Vagina (tissue), 2 donors: ENCODE measurements at regions not wholly inside any gene's neighbourhood (a gene's known extent, or its start where the extent isn't known, plus 50 kb on each side); places are given as distances from the start of the nearest gene placed in this dataset.

ENCODE experiments used
- DNase-seq, 2 donors: peaks; one replicate each; pipeline ENCODE4 v3.0.0-alpha.2; 2017; ENCODE audit errors: extremely low spot score in 2 of 2
- H3K27ac ChIP-seq: fragments of 200-600 bp; sonication (generic); one replicate; pipeline ENCODE4 v1.5.1; 2019
- H3K27me3 ChIP-seq: fragments of 200-600 bp; sonication (generic); one replicate; pipeline ENCODE4 v1.5.1; 2019
- H3K36me3 ChIP-seq, 2 donors: fragments of 200-600 bp; sonication (generic); one replicate each; pipeline ENCODE4 v1.5.1; 2017 to 2019
- H3K4me1 ChIP-seq: fragments of 200-600 bp; sonication (generic); one replicate; pipeline ENCODE4 v1.5.1; 2019
- H3K4me3 ChIP-seq, 2 donors: fragments of 200-600 bp; sonication (generic); 1 replicate in 1 of 2; 2 replicates in 1 of 2; pipeline ENCODE4 v1.5.1; 2016 to 2019
- H3K9me3 ChIP-seq: fragments of 200-600 bp; sonication (generic); one replicate; pipeline ENCODE4 v1.5.1; 2019
- POLR2A ChIP-seq, 2 donors: fragments of 450-650 bp; IDR thresholded peaks; one replicate each; pipeline ENCODE4 v1.6.1; 2017; ENCODE audit warnings: antibody characterized with exemption in 2 of 2, mild to moderate bottlenecking in 2 of 2, moderate library complexity in 2 of 2
- POLR2AphosphoS5 ChIP-seq, 2 donors: sonication (generic); formaldehyde crosslinking; IDR thresholded peaks; one replicate each; pipeline ENCODE4 v1.9.0; 2017; ENCODE audit warnings: antibody characterized with exemption in 2 of 2, mild to moderate bottlenecking in 2 of 2, low read depth in 1 of 2; ENCODE audit not compliant: insufficient read depth in 1 of 2
- intact Hi-C: fragments of 100-400 bp; cut with DNase I; formaldehyde crosslinking; loops from one replicate; pipeline ENCODE4 v1.15.1; 2023
- TF ChIP-seq, protein P1 (sequence below), 3 experiments: fragments of 450-650 bp in 2 of 3; fragments of 200-600 bp in 1 of 3; sonication (generic) in 1 of 3; IDR thresholded peaks; one replicate each; pipeline ENCODE4 v1.5.1; 2017 to 2019; ENCODE audit warnings: antibody characterized with exemption in 3 of 3, mild to moderate bottlenecking in 2 of 3, moderate library complexity in 2 of 3

DNA sequence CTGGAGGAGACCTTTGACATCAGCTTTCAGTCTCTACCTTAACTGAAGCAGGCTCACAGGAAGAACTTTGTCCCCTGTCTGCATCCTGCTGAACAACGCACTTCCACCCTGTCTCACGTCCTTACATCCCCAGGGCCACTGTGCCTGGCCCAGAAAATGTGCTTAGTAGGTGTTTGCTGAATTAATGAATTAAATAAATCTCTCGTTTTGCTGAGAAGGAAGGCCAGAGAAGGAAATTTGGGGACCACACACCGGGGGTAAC lies 54.3 kb upstream of the CREB3L1 start:
- Histone ChIP-seq H3K4me1 (no peaks in the 10 kb centered on the region), H3K27ac (no peak overlapping the region), H3K36me3 (no peaks in the 10 kb centered on the region), H3K27me3 (no peaks in the 10 kb centered on the region), H3K9me3 (no peaks in the 10 kb centered on the region), H3K4me3 (no peak overlapping the region)
- intact Hi-C loops: no loop called here
- TF ChIP-seq, protein P1, sequence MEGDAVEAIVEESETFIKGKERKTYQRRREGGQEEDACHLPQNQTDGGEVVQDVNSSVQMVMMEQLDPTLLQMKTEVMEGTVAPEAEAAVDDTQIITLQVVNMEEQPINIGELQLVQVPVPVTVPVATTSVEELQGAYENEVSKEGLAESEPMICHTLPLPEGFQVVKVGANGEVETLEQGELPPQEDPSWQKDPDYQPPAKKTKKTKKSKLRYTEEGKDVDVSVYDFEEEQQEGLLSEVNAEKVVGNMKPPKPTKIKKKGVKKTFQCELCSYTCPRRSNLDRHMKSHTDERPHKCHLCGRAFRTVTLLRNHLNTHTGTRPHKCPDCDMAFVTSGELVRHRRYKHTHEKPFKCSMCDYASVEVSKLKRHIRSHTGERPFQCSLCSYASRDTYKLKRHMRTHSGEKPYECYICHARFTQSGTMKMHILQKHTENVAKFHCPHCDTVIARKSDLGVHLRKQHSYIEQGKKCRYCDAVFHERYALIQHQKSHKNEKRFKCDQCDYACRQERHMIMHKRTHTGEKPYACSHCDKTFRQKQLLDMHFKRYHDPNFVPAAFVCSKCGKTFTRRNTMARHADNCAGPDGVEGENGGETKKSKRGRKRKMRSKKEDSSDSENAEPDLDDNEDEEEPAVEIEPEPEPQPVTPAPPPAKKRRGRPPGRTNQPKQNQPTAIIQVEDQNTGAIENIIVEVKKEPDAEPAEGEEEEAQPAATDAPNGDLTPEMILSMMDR (IDR thresholded peaks at IDR 0.05): no peak
- TF ChIP-seq POLR2AphosphoS5 (IDR thresholded peaks at IDR 0.05; ENCODE audit: insufficient read depth in 1 of 2, low read depth in 1 of 2) (no peak), POLR2A (IDR thresholded peaks at IDR 0.05) (no peak)
- DNase-seq: no peak

DNA sequence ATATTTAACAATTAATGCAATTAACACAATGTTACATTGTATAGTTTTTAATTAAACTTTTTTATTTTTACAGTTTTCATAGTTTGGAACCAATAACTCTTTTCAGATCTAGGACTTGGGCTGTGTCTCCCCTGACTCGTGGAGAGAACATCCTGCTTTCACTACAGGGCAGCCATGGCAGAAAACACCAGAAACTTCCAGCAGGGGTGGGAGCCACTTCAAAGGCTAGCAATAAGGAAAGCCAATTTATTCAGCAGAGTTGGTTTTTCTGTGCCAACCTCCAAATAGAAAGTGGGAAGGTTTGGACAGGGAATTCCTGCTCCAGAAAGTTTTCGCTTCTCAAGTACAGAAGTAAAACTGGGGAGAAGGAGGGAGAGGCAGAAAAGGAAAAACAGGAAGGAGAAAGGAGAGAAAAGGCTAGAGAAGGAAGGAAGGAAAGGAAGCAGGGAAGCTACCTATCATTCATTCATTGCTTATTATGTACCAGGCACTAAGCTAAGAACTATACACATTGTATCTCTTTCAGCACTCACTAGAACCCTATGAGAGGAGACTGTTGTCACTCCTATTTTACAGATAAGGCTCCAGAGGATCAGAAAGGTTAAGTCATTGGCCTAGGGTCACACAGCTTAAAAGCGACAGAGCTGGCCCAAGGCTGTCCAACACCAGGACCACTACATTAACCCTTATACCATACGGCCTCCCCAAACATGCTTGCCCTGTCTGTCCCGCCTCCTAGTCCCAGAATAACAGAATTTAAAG lies 54.8 kb upstream of the CREB3L1 start:
- Histone ChIP-seq H3K36me3 (no peaks in the 10 kb centered on the region), H3K9me3 (no peaks in the 10 kb centered on the region), H3K4me1 (no peaks in the 10 kb centered on the region), H3K4me3 (no peak overlapping the region), H3K27ac (no peak overlapping the region), H3K27me3 (no peaks in the 10 kb centered on the region)
- intact Hi-C loops: no loop called here
- DNase-seq: no peak
- no peak for TF ChIP-seq POLR2A (IDR thresholded peaks at IDR 0.05)
- TF ChIP-seq, protein P1 (IDR thresholded peaks at IDR 0.05): no peak
- no peak for TF ChIP-seq POLR2AphosphoS5 (IDR thresholded peaks at IDR 0.05; ENCODE audit: insufficient read depth in 1 of 2, low read depth in 1 of 2)

DNA sequence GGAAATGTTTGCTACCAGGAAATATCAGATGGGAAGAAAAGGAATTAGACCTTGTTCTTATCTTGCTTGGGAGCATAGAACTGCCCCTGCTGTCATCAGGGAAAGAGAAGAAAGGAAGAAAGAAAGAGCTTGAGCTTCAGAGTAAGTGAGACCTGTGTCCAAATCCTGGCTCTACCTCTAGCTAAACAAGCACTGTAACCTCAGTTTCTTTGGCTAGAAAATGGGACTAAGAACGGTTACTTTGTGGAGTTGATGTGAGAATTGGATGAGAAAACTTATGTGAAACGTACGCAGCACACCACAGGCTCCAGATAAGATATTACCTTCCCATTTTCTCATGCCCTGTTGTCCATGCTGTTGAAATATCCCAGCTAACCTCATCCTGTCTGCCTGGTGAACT lies 57.1 kb upstream of the CREB3L1 start:
- Histone ChIP-seq H3K9me3 (no peaks in the 10 kb centered on the region), H3K4me3 (no peak overlapping the region), H3K27ac (no peak overlapping the region), H3K36me3 (no peaks in the 10 kb centered on the region), H3K27me3 (no peaks in the 10 kb centered on the region), H3K4me1 (no peaks in the 10 kb centered on the region)
- TF ChIP-seq, protein P1 (IDR thresholded peaks at IDR 0.05): no peak
- TF ChIP-seq POLR2AphosphoS5 (IDR thresholded peaks at IDR 0.05; ENCODE audit: insufficient read depth in 1 of 2, low read depth in 1 of 2) (no peak), POLR2A (IDR thresholded peaks at IDR 0.05) (no peak)
- no peak for DNase-seq
- intact Hi-C loops: no loop called here

DNA sequence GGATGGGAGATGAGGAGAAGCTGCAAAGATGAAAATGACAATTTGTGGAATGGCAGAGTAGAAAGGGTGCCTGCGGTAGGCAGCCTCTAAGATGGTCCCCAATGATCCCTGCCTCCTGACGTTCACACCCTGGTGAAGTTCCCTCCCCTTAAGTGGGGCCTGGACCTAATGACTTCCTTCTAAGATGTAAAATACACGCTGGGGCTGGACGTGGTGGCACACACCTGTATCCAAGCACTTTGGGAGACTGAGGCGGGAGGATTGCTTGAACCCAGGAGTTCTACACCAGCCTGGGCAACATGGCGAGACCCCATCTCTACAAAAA lies 60.7 kb upstream of the CREB3L1 start:
- TF ChIP-seq POLR2A (IDR thresholded peaks at IDR 0.05) (no peak), POLR2AphosphoS5 (IDR thresholded peaks at IDR 0.05; ENCODE audit: insufficient read depth in 1 of 2, low read depth in 1 of 2) (no peak)
- TF ChIP-seq, protein P1 (IDR thresholded peaks at IDR 0.05): no peak
- Histone ChIP-seq H3K4me1 (no peaks in the 10 kb centered on the region), H3K27ac (no peak overlapping the region), H3K36me3 (no peaks in the 10 kb centered on the region), H3K27me3 (no peaks in the 10 kb centered on the region), H3K4me3 (no peak overlapping the region), H3K9me3 (no peaks in the 10 kb centered on the region)
- DNase-seq: no peak
- intact Hi-C loops: no loop called here

DNA sequence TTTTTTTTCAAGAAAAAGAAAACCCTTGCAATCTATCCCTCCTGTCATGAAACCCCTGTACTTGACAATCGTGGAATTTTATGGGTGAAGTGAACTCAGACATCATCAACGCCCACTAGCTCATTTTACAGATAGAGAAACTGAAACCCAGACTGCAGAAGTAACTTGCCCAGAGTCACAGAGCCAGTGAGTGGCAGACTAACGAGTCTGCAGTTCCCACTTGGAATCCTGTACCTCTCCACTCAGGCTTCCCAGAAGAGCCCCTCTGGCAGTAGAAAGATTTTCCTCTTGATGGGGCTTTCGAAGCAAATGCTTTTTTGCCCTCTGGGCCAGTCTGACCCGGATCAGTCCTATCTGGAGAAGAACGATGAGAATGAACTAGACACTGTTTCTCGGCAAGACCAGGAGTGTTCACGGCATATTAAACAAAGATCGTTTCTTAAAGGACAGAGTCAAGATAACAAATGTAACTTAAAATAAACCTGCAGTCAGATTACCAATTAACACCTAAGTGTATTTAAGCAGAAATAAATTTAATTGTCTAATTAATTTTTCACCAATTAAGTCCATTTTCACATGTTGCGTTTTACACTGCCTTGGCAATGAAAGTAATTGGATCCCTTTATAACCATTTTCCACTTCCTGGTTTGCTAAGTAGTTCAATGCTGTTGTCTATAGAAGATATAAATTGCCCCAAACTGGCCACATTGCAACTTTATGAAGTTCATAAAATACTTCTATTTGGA lies 61.3 kb upstream of the CREB3L1 start:
- DNase-seq: no peak
- H3K27me3 ChIP-seq: no peaks in the 10 kb centered on the region
- H3K9me3 ChIP-seq: no peaks in the 10 kb centered on the region
- intact Hi-C loops: no loop called here
- H3K4me1 ChIP-seq: no peaks in the 10 kb centered on the region
- peak overlapping the region in 1 of 2 donors; percentile 24 for H3K4me3 ChIP-seq
- H3K27ac ChIP-seq: no peak overlapping the region
- TF ChIP-seq POLR2AphosphoS5 (IDR thresholded peaks at IDR 0.05; ENCODE audit: insufficient read depth in 1 of 2, low read depth in 1 of 2): no peak
- TF ChIP-seq POLR2A (IDR thresholded peaks at IDR 0.05): no peak
- TF ChIP-seq, protein P1 (IDR thresholded peaks at IDR 0.05): no peak
- H3K36me3 ChIP-seq: no peaks in the 10 kb centered on the region
